ENCODE measurements at regions not wholly inside any gene's neighbourhood (a gene's known extent, or its start where the extent isn't known, plus 50 kb on each side); places are given as distances from the start of the nearest gene placed in this dataset.

DNA sequence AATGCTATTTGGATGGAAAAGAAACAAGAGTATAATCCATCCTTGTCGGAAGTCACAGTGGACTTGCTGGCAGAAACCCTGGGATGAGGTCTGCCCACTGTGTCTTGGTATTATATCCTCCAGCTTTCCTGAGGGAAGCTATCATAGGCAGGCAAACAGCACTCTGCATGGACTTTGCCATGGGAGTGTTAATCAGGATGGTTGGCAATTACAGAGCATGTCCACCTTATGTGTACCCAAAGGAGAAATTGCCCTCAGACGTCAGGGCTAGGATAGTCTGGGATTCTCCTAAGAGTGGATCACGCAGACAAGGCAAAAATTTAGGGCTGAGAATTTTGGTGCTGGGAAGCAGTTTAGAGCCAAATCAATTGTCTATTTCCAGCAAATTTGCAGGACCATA lies 184.9 kb upstream of the ESRRG start:
- no peaks in the 10 kb centered on the region for H3K9me3 ChIP-seq (ENCODE audit: control insufficient read depth, insufficient read depth, low read length)
- no peak overlapping the region for H2AK9ac ChIP-seq (replicated peaks; ENCODE audit: low read depth, low read length, poor library complexity)
- in situ Hi-C loops (cut with MboI; ENCODE audit: low sequenced_read_pairs) (no loop called here), dilution Hi-C loops (cut with HindIII; ENCODE audit: low sequenced_read_pairs, unreplicated experiment) (no loop called here), intact Hi-C loops (cut with micrococcal nuclease) (no loop called here)
- H2BK15ac ChIP-seq (ENCODE audit: low read depth, low read length) = no peak overlapping the region
- no peak overlapping the region for H2AFZ ChIP-seq (replicated peaks; ENCODE audit: low read length, poor library complexity)
- no peak overlapping the region for H2BK120ac ChIP-seq (ENCODE audit: low read depth, low read length)
- WGBS, 2 experiments (ENCODE audit: extremely low coverage in 2 of 2, insufficient read length in 1 of 2) = no CpG with 5 or more reads among the region's 3 CpGs
- H3K27me3 ChIP-seq (ENCODE audit: control insufficient read depth, insufficient read depth, low read length) = no peaks in the 10 kb centered on the region
- ATAC-seq (ENCODE audit: low read depth) (no peak), DNase-seq (no peak)
- no peak overlapping the region for H3K4ac ChIP-seq (ENCODE audit: low read depth, low read length)
- H4K20me1 ChIP-seq (ENCODE audit: insufficient read depth, low read length) = no peaks in the 10 kb centered on the region
- no peak overlapping the region for H3K9ac ChIP-seq (ENCODE audit: low read depth, low read length)
- no peak overlapping the region for H3K23ac ChIP-seq (ENCODE audit: low read depth, low read length)
- H2AK5ac ChIP-seq (ENCODE audit: low read depth, low read length) = no peak overlapping the region
- H3K4me1 ChIP-seq (ENCODE audit: control insufficient read depth, insufficient read depth, low read length) = peaks cover 7% of the 10 kb centered on the region
- H3K4me2 ChIP-seq (ENCODE audit: low read depth, low read length) = no peak overlapping the region
- H4K91ac ChIP-seq (ENCODE audit: insufficient read depth, low read depth, low read length) = no peak overlapping the region
- POLR2A ChIA-PET (ENCODE audit: unreplicated experiment) = no interaction called here
- CTCF ChIA-PET = interaction anchor here (0.6 kb wide), 1 partner anchor 58 kb away, joined by 3 read pairs; no protein-coding TSS in a partner anchor
- no peak overlapping the region for H3K14ac ChIP-seq (replicated peaks; ENCODE audit: low read depth, low read length)
- H3K36me3 ChIP-seq (ENCODE audit: control insufficient read depth, insufficient read depth, low read length) = no peaks in the 10 kb centered on the region
- H2BK5ac ChIP-seq (ENCODE audit: low read depth, low read length, poor library complexity, severe bottlenecking) = no peak overlapping the region
- H3K79me1 ChIP-seq (ENCODE audit: low read depth in 1 of 2, low read length in 2 of 2) = no peaks in the 10 kb centered on the region
- H3K9me1 ChIP-seq (ENCODE audit: insufficient read depth, low read length) = 0 out of 2 replicates have a peak, but pooled peaks cover 4% of the 10 kb centered on the region
- H3K18ac ChIP-seq (ENCODE audit: low read depth, low read length) = no peak overlapping the region
- no peak overlapping the region for H2BK20ac ChIP-seq (ENCODE audit: low read depth, low read length)
- no peak overlapping the region for H4K8ac ChIP-seq (ENCODE audit: low read depth in 2 of 2, low read length in 2 of 2)
- no peak overlapping the region for H3K56ac ChIP-seq (ENCODE audit: extremely low read depth, insufficient read depth, low read length)
- TF ChIP-seq, protein P1, sequence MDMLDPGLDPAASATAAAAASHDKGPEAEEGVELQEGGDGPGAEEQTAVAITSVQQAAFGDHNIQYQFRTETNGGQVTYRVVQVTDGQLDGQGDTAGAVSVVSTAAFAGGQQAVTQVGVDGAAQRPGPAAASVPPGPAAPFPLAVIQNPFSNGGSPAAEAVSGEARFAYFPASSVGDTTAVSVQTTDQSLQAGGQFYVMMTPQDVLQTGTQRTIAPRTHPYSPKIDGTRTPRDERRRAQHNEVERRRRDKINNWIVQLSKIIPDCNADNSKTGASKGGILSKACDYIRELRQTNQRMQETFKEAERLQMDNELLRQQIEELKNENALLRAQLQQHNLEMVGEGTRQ (IDR thresholded peaks at IDR 0.05; ENCODE audit: low read depth, low read length) = no peak
- TF ChIP-seq RFX5 (IDR thresholded peaks at IDR 0.05; ENCODE audit: low read depth, low read length) = no peak
- TF ChIP-seq MXI1 (IDR thresholded peaks at IDR 0.05; ENCODE audit: borderline replicate concordance, low read depth, low read length) = no peak
- TF ChIP-seq POLR2A (IDR thresholded peaks at IDR 0.05; ENCODE audit: low read depth, low read length) = no peak
- TF ChIP-seq SMC3 (IDR thresholded peaks at IDR 0.05; ENCODE audit: low read depth, low read length) = no peak
- TF ChIP-seq, protein P2, sequence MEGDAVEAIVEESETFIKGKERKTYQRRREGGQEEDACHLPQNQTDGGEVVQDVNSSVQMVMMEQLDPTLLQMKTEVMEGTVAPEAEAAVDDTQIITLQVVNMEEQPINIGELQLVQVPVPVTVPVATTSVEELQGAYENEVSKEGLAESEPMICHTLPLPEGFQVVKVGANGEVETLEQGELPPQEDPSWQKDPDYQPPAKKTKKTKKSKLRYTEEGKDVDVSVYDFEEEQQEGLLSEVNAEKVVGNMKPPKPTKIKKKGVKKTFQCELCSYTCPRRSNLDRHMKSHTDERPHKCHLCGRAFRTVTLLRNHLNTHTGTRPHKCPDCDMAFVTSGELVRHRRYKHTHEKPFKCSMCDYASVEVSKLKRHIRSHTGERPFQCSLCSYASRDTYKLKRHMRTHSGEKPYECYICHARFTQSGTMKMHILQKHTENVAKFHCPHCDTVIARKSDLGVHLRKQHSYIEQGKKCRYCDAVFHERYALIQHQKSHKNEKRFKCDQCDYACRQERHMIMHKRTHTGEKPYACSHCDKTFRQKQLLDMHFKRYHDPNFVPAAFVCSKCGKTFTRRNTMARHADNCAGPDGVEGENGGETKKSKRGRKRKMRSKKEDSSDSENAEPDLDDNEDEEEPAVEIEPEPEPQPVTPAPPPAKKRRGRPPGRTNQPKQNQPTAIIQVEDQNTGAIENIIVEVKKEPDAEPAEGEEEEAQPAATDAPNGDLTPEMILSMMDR (conservative IDR thresholded peaks at IDR 0.05; ENCODE audit: low read depth, low read length) = no peak
- no peak for TF ChIP-seq FOS (IDR thresholded peaks at IDR 0.05; ENCODE audit: low read depth, low read length)
- TF ChIP-seq CEBPB (IDR thresholded peaks at IDR 0.05; ENCODE audit: low read depth, low read length) = no peak
- BruUV-seq (replicated peaks) = no TSS peak
- no peak overlapping the region for H3K27ac ChIP-seq (ENCODE audit: insufficient read depth, low read length)
- no peak overlapping the region for H4K5ac ChIP-seq (ENCODE audit: low read depth, low read length)
- no peak overlapping the region for H3K4me3 ChIP-seq (ENCODE audit: insufficient read depth, low read depth, low read length)

Measured in IMR-90 (cell line).